Activated CD8-positive, alpha-beta memory T cell treated with anti-CD3 and anti-CD28 coated beads, Interleukin-2, amount 10 ng/mL, durations not matched to agents 7 days and 5 days (primary cell): ENCODE measurements at regions not wholly inside any gene's neighbourhood (a gene's known extent, or its start where the extent isn't known, plus 50 kb on each side); places are given as distances from the start of the nearest gene placed in this dataset.
"Not testable (repeated sequence)": the region's sequence is repeated elsewhere in the genome, so short reads cannot be mapped to it uniquely, and the experiment has no call there.

ENCODE experiments used
- ATAC-seq: fragments of 150-1000 bp; cut with Tn5 transposase; one replicate; pipeline ENCODE4 v1.10.0; 2021; ENCODE audit warnings: moderate library complexity
- CTCF ChIA-PET: fragments of 350-600 bp; sonication (Branson Sonifier 250); formaldehyde crosslinking; loops from one replicate; lab custom pipeline; 2021; ENCODE audit warnings: antibody characterized with exemption; lab: Charles Lee
- DNase-seq: peaks from one replicate; pipeline ENCODE4 v3.0.0-alpha.2; 2020
- H3K27ac Mint-ChIP-seq: one replicate; pipeline ENCODE4 v1.8.0; 2021; ENCODE audit warnings: mild to moderate bottlenecking, mixed read lengths
- H3K27me3 Mint-ChIP-seq: one replicate; pipeline ENCODE4 v1.8.0; 2021; ENCODE audit warnings: mixed read lengths
- H3K36me3 Mint-ChIP-seq: one replicate; pipeline ENCODE4 v1.8.0; 2021; ENCODE audit warnings: mild to moderate bottlenecking, mixed read lengths
- H3K4me1 Mint-ChIP-seq: one replicate; pipeline ENCODE4 v1.8.0; 2021; ENCODE audit warnings: mixed read lengths
- H3K4me3 Mint-ChIP-seq: one replicate; pipeline ENCODE4 v1.8.0; 2021; ENCODE audit warnings: mild to moderate bottlenecking, moderate library complexity, mixed read lengths
- H3K9me3 Mint-ChIP-seq: one replicate; pipeline ENCODE4 v1.8.0; 2022; ENCODE audit warnings: low read depth, mixed read lengths

GRCh38 chr18:10162340-10162739 lies 248.5 kb downstream of the VAPA start:
- no peaks in the 10 kb centered on the region for H3K9me3 Mint-ChIP-seq

GRCh38 chr18:10164271-10165071 lies 250.7 kb downstream of the VAPA start:
- no peaks in the 10 kb centered on the region for H3K27me3 Mint-ChIP-seq
- CTCF ChIA-PET, result no interaction called here
- H3K4me3 Mint-ChIP-seq, result no peak overlapping the region
- H3K4me1 Mint-ChIP-seq, result no peaks in the 10 kb centered on the region
- no peaks in the 10 kb centered on the region for H3K9me3 Mint-ChIP-seq
- no peak overlapping the region for H3K27ac Mint-ChIP-seq
- no peak for ATAC-seq
- no peaks in the 10 kb centered on the region for H3K36me3 Mint-ChIP-seq
- no peak for DNase-seq

More at GRCh38 chr18:10162340-10162739, 248.5 kb downstream of the VAPA start:
- Mint-ChIP-seq H3K36me3 (no peaks in the 10 kb centered on the region), H3K4me1 (no peaks in the 10 kb centered on the region), H3K4me3 (no peak overlapping the region), H3K27me3 (no peaks in the 10 kb centered on the region), H3K27ac (no peak overlapping the region)
- ATAC-seq, result no peak
- DNase-seq, result no peak
- CTCF ChIA-PET, result no interaction called here

- Mint-ChIP-seq H3K27me3 (no peaks in the 10 kb centered on the region), H3K9me3 (no peaks in the 10 kb centered on the region), H3K27ac (no peak overlapping the region), H3K36me3 (no peaks in the 10 kb centered on the region), H3K4me1 (no peaks in the 10 kb centered on the region), H3K4me3 (no peak overlapping the region)
- CTCF ChIA-PET, result no interaction called here
- ATAC-seq, result no peak
- DNase-seq, result no peak
These were observed 252.5 kb downstream of the VAPA start for GRCh38 chr18:10166164-10166807.

GRCh38 chr18:10167759-10168158 lies 253.9 kb downstream of the VAPA start:
- no peaks in the 10 kb centered on the region for H3K36me3 Mint-ChIP-seq
- no peak for DNase-seq
- no peak overlapping the region for H3K4me3 Mint-ChIP-seq
- no peaks in the 10 kb centered on the region for H3K4me1 Mint-ChIP-seq
- H3K27ac Mint-ChIP-seq, result no peak overlapping the region
- CTCF ChIA-PET, result no interaction called here
- no peak for ATAC-seq
- no peaks in the 10 kb centered on the region for H3K27me3 Mint-ChIP-seq
- H3K9me3 Mint-ChIP-seq, result no peaks in the 10 kb centered on the region

GRCh38 chr18:10168477-10168876 lies 254.7 kb downstream of the VAPA start:
- ATAC-seq, result no peak
- CTCF ChIA-PET, result no interaction called here
- Mint-ChIP-seq H3K4me1 (no peaks in the 10 kb centered on the region), H3K27me3 (no peaks in the 10 kb centered on the region), H3K4me3 (no peak overlapping the region), H3K36me3 (no peaks in the 10 kb centered on the region), H3K9me3 (no peaks in the 10 kb centered on the region), H3K27ac (no peak overlapping the region)
- no peak for DNase-seq

GRCh38 chr18:10169064-10169562 lies 255.3 kb downstream of the VAPA start:
- ATAC-seq, result no peak
- Mint-ChIP-seq H3K27me3 (no peaks in the 10 kb centered on the region), H3K36me3 (no peaks in the 10 kb centered on the region), H3K4me3 (no peak overlapping the region), H3K27ac (no peak overlapping the region), H3K4me1 (no peaks in the 10 kb centered on the region), H3K9me3 (no peaks in the 10 kb centered on the region)
- no peak for DNase-seq
- CTCF ChIA-PET, result no interaction called here

GRCh38 chr18:10169814-10170213 lies 256.0 kb downstream of the VAPA start:
- no peak overlapping the region for H3K4me3 Mint-ChIP-seq
- H3K27me3 Mint-ChIP-seq, result no peaks in the 10 kb centered on the region
- CTCF ChIA-PET, result no interaction called here
- H3K4me1 Mint-ChIP-seq, result no peaks in the 10 kb centered on the region
- DNase-seq, result no peak
- no peaks in the 10 kb centered on the region for H3K36me3 Mint-ChIP-seq
- H3K9me3 Mint-ChIP-seq, result no peaks in the 10 kb centered on the region
- no peak for ATAC-seq
- no peak overlapping the region for H3K27ac Mint-ChIP-seq

- Mint-ChIP-seq H3K27me3 (no peaks in the 10 kb centered on the region), H3K4me3 (no peak overlapping the region), H3K36me3 (no peaks in the 10 kb centered on the region), H3K4me1 (no peaks in the 10 kb centered on the region), H3K9me3 (no peaks in the 10 kb centered on the region), H3K27ac (no peak overlapping the region)
- CTCF ChIA-PET, result no interaction called here
- DNase-seq (no peak), ATAC-seq (no peak)
These were observed 256.6 kb downstream of the VAPA start for GRCh38 chr18:10170375-10170774.

- H3K4me3 Mint-ChIP-seq, ATAC-seq, CTCF ChIA-PET: not testable (repeated sequence)
These were observed 261.5 kb downstream of the VAPA start for GRCh38 chr18:10175333-10175732.

GRCh38 chr18:10179326-10179725 lies 265.5 kb downstream of the VAPA start:
- DNase-seq, result not testable (repeated sequence)
- peak overlapping the region; percentile 2 for H3K27ac Mint-ChIP-seq

More at GRCh38 chr18:10175333-10175732, 261.5 kb downstream of the VAPA start:
- not testable (repeated sequence) for H3K27ac Mint-ChIP-seq, H3K27me3 Mint-ChIP-seq, H3K9me3 Mint-ChIP-seq, H3K4me1 Mint-ChIP-seq, H3K36me3 Mint-ChIP-seq, DNase-seq

GRCh38 chr18:10182009-10182624 lies 268.3 kb downstream of the VAPA start:
- H3K4me1 Mint-ChIP-seq, result peaks cover 2% of the 10 kb centered on the region
- H3K4me3 Mint-ChIP-seq, result no peak overlapping the region
- no peaks in the 10 kb centered on the region for H3K9me3 Mint-ChIP-seq
- peaks cover 9% of the 10 kb centered on the region for H3K27me3 Mint-ChIP-seq
- no peak overlapping the region for H3K27ac Mint-ChIP-seq
- no peak for DNase-seq
- CTCF ChIA-PET, result no interaction called here
- ATAC-seq, result no peak
- no peaks in the 10 kb centered on the region for H3K36me3 Mint-ChIP-seq

More at GRCh38 chr18:10179326-10179725, 265.5 kb downstream of the VAPA start:
- H3K36me3 Mint-ChIP-seq, ATAC-seq, CTCF ChIA-PET, H3K4me1 Mint-ChIP-seq, H3K27me3 Mint-ChIP-seq, H3K4me3 Mint-ChIP-seq, H3K9me3 Mint-ChIP-seq: not testable (repeated sequence)

GRCh38 chr18:10184776-10185175 lies 269.7 kb upstream of the APCDD1 start:
- DNase-seq (no peak), ATAC-seq (no peak)
- peaks cover 3% of the 10 kb centered on the region for H3K27me3 Mint-ChIP-seq
- no peaks in the 10 kb centered on the region for H3K4me1 Mint-ChIP-seq
- no peaks in the 10 kb centered on the region for H3K9me3 Mint-ChIP-seq
- CTCF ChIA-PET, result no interaction called here
- no peak overlapping the region for H3K27ac Mint-ChIP-seq
- H3K36me3 Mint-ChIP-seq, result no peaks in the 10 kb centered on the region
- no peak overlapping the region for H3K4me3 Mint-ChIP-seq

GRCh38 chr18:10188971-10189810 lies 265.2 kb upstream of the APCDD1 start:
- no peak for ATAC-seq
- H3K9me3 Mint-ChIP-seq, result no peaks in the 10 kb centered on the region
- no peaks in the 10 kb centered on the region for H3K27me3 Mint-ChIP-seq
- no peaks in the 10 kb centered on the region for H3K36me3 Mint-ChIP-seq
- H3K27ac Mint-ChIP-seq, result no peak overlapping the region
- no peak overlapping the region for H3K4me3 Mint-ChIP-seq
- H3K4me1 Mint-ChIP-seq, result no peaks in the 10 kb centered on the region
- DNase-seq, result no peak
- CTCF ChIA-PET, result no interaction called here
